Chondrocyte (in vitro differentiated cells): ENCODE measurements at regions not wholly inside any gene's neighbourhood (a gene's known extent, or its start where the extent isn't known, plus 50 kb on each side); places are given as distances from the start of the nearest gene placed in this dataset.

Experiments
- DNase-seq: peaks from one replicate; pipeline ENCODE4 v3.0.0; 2021; ENCODE audit warnings: mixed read lengths, low spot score
- H3K27ac Mint-ChIP-seq: one replicate; pipeline ENCODE4 v1.8.0; 2021; ENCODE audit warnings: mild to moderate bottlenecking, moderate library complexity, mixed read lengths; ENCODE audit not compliant: unreplicated experiment
- H3K27me3 Mint-ChIP-seq: 2 replicates; pipeline ENCODE4 v1.8.0; 2021; ENCODE audit warnings: low read depth, mixed read lengths
- H3K36me3 Mint-ChIP-seq: 2 replicates; pipeline ENCODE4 v1.8.0; 2021; ENCODE audit warnings: low read depth, mixed read lengths
- H3K4me1 Mint-ChIP-seq: 2 replicates; pipeline ENCODE4 v1.8.0; 2021; ENCODE audit warnings: low read depth, mild to moderate bottlenecking, mixed read lengths
- H3K4me3 Mint-ChIP-seq: one replicate; pipeline ENCODE4 v1.8.0; 2021; ENCODE audit warnings: mild to moderate bottlenecking, moderate library complexity, mixed read lengths; ENCODE audit not compliant: unreplicated experiment
- H3K9me3 Mint-ChIP-seq: 2 replicates; pipeline ENCODE4 v1.8.0; 2021; ENCODE audit warnings: low read depth, mixed read lengths
- TF ChIP-seq, protein P1 (sequence below): fragments of 200-600 bp; sonication (generic); IDR thresholded peaks from 2 replicates; pipeline ENCODE4 v1.5.0; 2021; ENCODE audit warnings: antibody characterized with exemption, mild to moderate bottlenecking, moderate library complexity

DNA sequence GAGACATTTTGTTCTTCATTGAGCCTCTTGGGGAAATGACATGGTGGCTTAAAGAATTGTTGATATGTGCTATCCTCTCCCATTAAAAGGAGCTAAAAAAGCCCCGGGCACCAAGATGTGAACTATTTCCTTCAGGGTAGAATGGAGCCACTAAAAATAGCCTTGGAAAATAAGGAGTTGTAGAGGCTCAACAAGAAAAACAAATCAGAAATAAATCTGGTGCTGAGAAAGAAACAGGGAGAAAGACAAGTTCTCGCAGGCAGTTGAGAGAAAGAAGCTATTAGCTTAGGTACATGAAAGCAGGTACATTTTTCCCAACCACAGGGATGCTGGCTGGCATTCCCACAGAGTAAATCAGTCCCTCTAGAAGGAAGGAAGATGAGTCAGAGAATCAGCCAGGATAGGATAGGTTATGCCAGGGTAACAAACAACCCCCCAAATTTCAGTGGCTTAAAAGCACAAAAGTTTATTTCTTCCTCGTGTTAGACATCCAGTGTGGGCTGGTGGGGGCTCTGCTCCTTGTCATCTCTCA is 134.6 kb upstream of the ADRA1B start:
- TF ChIP-seq, protein P1, sequence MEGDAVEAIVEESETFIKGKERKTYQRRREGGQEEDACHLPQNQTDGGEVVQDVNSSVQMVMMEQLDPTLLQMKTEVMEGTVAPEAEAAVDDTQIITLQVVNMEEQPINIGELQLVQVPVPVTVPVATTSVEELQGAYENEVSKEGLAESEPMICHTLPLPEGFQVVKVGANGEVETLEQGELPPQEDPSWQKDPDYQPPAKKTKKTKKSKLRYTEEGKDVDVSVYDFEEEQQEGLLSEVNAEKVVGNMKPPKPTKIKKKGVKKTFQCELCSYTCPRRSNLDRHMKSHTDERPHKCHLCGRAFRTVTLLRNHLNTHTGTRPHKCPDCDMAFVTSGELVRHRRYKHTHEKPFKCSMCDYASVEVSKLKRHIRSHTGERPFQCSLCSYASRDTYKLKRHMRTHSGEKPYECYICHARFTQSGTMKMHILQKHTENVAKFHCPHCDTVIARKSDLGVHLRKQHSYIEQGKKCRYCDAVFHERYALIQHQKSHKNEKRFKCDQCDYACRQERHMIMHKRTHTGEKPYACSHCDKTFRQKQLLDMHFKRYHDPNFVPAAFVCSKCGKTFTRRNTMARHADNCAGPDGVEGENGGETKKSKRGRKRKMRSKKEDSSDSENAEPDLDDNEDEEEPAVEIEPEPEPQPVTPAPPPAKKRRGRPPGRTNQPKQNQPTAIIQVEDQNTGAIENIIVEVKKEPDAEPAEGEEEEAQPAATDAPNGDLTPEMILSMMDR, result no peak
- no peak for DNase-seq
- Mint-ChIP-seq H3K27ac (peak overlapping the region; percentile 88), H3K4me1 (peaks cover 64% of the 10 kb centered on the region), H3K27me3 (no peaks in the 10 kb centered on the region), H3K4me3 (no peak overlapping the region), H3K36me3 (no peaks in the 10 kb centered on the region), H3K9me3 (peaks cover 7% of the 10 kb centered on the region)

DNA sequence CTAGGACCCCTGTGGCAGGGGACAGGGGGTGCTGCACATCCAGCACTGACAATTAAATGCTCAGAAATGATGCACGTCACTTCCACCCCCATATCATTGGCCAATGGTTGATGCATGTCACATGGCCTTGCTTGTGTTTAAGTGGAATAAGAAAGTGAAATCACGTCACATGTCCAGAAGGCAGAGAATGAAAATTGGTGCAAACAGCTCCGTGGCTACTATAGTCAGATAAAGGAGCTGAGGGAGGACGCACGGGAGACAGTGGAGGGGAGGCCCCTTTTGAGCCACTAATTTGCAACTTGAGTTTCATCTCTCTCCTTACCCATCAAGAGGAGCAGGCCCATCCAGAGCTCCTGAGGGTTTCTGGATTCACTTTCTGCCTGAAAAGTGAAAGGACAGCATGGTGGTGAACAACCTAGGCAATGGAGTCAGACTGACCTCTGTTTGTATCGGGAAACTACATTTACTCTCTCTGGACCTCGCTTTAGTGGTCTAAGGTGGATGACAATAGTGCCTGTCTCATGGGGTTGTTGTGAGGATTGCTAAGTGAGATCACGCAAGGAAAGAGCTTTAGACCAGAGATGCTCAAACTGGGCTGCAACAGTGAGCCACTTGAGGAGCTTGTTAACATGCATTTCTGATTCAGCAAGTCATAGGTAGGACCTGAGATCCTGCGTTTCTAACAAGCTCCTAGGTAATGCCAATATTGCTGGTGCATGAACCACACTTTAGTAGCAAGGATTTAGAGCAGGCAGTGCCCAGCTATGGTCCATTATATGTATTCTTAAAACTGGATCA is 133.9 kb upstream of the ADRA1B start:
- H3K4me3 Mint-ChIP-seq, result no peak overlapping the region
- H3K27ac Mint-ChIP-seq, result peak overlapping the region; percentile 88
- H3K4me1 Mint-ChIP-seq, result peaks cover 71% of the 10 kb centered on the region
- H3K9me3 Mint-ChIP-seq, result peaks cover 7% of the 10 kb centered on the region
- H3K27me3 Mint-ChIP-seq, result no peaks in the 10 kb centered on the region
- TF ChIP-seq, protein P1, result no peak
- H3K36me3 Mint-ChIP-seq, result no peaks in the 10 kb centered on the region
- DNase-seq, result no peak

DNA sequence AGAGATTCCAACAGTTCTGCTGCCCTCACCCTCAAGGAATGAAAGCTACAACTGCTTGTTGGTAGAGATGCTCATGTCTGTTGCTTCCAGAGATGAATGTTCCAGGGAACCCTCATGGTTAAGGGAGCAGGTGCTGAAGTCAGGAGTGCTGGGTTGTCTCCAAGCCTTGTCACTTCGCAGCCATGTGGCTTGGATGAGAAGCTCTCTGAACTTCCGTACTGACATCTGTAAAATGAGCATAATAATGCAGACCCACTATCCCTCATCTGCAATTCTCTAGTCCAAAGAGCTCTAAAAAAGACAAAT is 133.3 kb upstream of the ADRA1B start:
- DNase-seq, result no peak
- TF ChIP-seq, protein P1, result no peak
- H3K4me1 Mint-ChIP-seq, result peaks cover 77% of the 10 kb centered on the region
- H3K4me3 Mint-ChIP-seq, result no peak overlapping the region
- H3K36me3 Mint-ChIP-seq, result no peaks in the 10 kb centered on the region
- H3K9me3 Mint-ChIP-seq, result peaks cover 7% of the 10 kb centered on the region
- H3K27me3 Mint-ChIP-seq, result no peaks in the 10 kb centered on the region
- no peak overlapping the region for H3K27ac Mint-ChIP-seq

DNA sequence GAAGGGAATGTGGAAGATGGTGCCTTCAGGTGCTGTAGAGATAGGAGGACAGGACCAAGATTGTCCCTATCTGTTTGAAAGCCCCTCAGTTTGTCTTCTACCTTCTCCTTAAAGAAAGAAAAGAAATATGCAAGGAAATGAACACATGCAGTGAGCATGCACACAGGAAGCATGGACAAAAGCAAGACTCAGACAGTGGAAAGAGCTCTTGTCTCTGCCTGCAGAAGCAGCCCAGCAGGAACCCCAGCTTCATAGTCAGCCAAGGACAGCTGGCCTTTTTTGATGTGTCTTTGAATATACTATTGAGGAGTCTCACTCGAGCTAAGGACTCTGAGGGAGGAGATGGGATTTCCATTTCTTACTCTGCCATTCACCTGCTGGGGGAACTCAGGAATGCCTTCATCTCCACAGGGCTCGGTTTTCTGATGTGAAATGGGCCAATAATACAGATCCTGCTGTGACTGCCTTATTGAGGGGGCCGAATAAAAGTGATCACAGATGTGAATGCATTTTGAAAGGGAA is 132.5 kb upstream of the ADRA1B start:
- Mint-ChIP-seq H3K9me3 (peaks cover 7% of the 10 kb centered on the region), H3K27ac (no peak overlapping the region), H3K4me1 (peaks cover 77% of the 10 kb centered on the region), H3K27me3 (no peaks in the 10 kb centered on the region), H3K36me3 (no peaks in the 10 kb centered on the region), H3K4me3 (no peak overlapping the region)
- TF ChIP-seq, protein P1, result no peak
- DNase-seq, result no peak

DNA sequence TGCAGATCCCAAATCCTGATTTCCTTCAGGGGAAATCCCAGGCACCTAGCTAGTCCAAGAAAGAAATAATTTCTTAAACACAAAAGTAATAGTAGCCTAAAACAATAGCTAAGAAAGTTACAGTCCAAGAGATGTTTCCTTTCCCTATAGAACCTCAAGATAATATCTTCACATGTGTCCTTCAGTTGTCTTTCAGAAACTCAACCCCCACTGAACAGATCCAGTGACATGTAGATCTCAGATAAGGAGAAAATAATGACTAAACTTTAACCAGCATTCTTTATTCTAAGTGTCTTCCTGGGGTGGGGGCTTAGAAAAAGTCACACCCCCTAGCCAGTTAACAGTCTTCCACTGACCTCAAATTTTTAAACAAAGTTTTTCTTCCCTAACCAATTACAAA is 131.3 kb upstream of the ADRA1B start:
- H3K4me3 Mint-ChIP-seq, result no peak overlapping the region
- no peak overlapping the region for H3K27ac Mint-ChIP-seq
- peaks cover 5% of the 10 kb centered on the region for H3K9me3 Mint-ChIP-seq
- TF ChIP-seq, protein P1, result no peak
- H3K36me3 Mint-ChIP-seq, result no peaks in the 10 kb centered on the region
- no peak for DNase-seq
- no peaks in the 10 kb centered on the region for H3K27me3 Mint-ChIP-seq
- H3K4me1 Mint-ChIP-seq, result peaks cover 66% of the 10 kb centered on the region
